Esophagus squamous epithelium (tissue), 4 donors: ENCODE measurements at regions not wholly inside any gene's neighbourhood (a gene's known extent, or its start where the extent isn't known, plus 50 kb on each side); places are given as distances from the start of the nearest gene placed in this dataset.

Source experiments
- POLR2A ChIP-seq, 4 donors: fragments of 450-650 bp; IDR thresholded peaks; one replicate each; pipeline ENCODE4 v1.6.1; 2017; ENCODE audit warnings: antibody characterized with exemption in 4 of 4, mild to moderate bottlenecking in 4 of 4, moderate library complexity in 3 of 4
- TF ChIP-seq, protein P1 (sequence below), 6 experiments: fragments of 450-650 bp in 4 of 6; fragments of 200-600 bp in 2 of 6; sonication (generic) in 2 of 6; IDR thresholded peaks; one replicate each; pipeline ENCODE4 v1.5.1; 2016 to 2019; ENCODE audit warnings: antibody characterized with exemption in 6 of 6, mild to moderate bottlenecking in 4 of 6, moderate library complexity in 4 of 6

DNA sequence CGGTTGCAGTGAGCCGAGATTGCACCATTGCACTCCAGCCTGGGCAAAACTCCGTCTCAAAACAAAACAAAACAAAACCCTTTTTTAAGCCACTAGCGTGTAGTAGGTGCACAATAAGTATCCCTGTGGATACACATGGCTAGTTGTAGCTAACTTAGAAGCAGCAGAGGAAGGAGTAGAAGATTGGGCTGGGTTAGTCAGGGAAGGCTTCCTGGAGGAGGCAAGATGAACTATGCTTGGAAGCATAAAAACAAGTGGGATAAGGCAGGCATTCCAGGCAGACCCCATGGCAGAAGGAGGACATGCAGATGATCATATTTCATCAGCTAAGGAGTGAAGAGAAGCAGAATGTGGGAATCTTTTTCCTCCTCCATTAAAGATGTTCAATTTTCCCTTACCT lies 83.4 kb downstream of the IRX5 start:
- TF ChIP-seq POLR2A (IDR thresholded peaks at IDR 0.05), result no peak
- TF ChIP-seq, protein P1, sequence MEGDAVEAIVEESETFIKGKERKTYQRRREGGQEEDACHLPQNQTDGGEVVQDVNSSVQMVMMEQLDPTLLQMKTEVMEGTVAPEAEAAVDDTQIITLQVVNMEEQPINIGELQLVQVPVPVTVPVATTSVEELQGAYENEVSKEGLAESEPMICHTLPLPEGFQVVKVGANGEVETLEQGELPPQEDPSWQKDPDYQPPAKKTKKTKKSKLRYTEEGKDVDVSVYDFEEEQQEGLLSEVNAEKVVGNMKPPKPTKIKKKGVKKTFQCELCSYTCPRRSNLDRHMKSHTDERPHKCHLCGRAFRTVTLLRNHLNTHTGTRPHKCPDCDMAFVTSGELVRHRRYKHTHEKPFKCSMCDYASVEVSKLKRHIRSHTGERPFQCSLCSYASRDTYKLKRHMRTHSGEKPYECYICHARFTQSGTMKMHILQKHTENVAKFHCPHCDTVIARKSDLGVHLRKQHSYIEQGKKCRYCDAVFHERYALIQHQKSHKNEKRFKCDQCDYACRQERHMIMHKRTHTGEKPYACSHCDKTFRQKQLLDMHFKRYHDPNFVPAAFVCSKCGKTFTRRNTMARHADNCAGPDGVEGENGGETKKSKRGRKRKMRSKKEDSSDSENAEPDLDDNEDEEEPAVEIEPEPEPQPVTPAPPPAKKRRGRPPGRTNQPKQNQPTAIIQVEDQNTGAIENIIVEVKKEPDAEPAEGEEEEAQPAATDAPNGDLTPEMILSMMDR (IDR thresholded peaks at IDR 0.05), result no peak
